Colonic mucosa (tissue), 4 donors: ENCODE measurements at regions not wholly inside any gene's neighbourhood (a gene's known extent, or its start where the extent isn't known, plus 50 kb on each side); places are given as distances from the start of the nearest gene placed in this dataset.

ENCODE experiments used
- DNase-seq: peaks from one replicate; pipeline ENCODE4 v3.0.0-alpha.2; 2020
- H3K27ac ChIP-seq: fragments of 200-600 bp; one replicate; pipeline ENCODE4 v1.8.0; 2021
- H3K27me3 ChIP-seq: fragments of 200-600 bp; one replicate; pipeline ENCODE4 v1.8.0; 2021
- H3K36me3 ChIP-seq: fragments of 200-600 bp; one replicate; pipeline ENCODE4 v1.8.0; 2021
- H3K4me1 ChIP-seq: fragments of 200-600 bp; one replicate; pipeline ENCODE4 v1.8.0; 2021; ENCODE audit warnings: mild to moderate bottlenecking
- H3K4me3 ChIP-seq: fragments of 200-600 bp; one replicate; pipeline ENCODE4 v1.8.0; 2021
- H3K9ac ChIP-seq, 2 donors: one replicate each; pipeline ENCODE4 v1.7.0; 2013; ENCODE audit warnings: control low read depth in 2 of 2, low read depth in 2 of 2, low read length in 2 of 2
- H3K9me3 ChIP-seq: fragments of 200-600 bp; one replicate; pipeline ENCODE4 v1.8.0; 2021
- CTCF ChIP-seq: fragments of 200-600 bp; IDR thresholded peaks from one replicate; pipeline ENCODE4 v1.8.0; 2022; ENCODE audit warnings: antibody characterized with exemption, mild to moderate bottlenecking
- intact Hi-C: fragments of 100-400 bp; cut with DNase I; formaldehyde crosslinking; loops from one replicate; pipeline ENCODE4 v1.14.1; 2022
- donor health status: healthy.
- donor health status: DM: no; HTN: no; CAD: no.
- donor health status: DM: no; HTN: no; CAD: no.

- no peak overlapping the region for H3K9ac ChIP-seq
- no peaks in the 10 kb centered on the region for H3K4me1 ChIP-seq
- no peak overlapping the region for H3K27ac ChIP-seq
- no peak for TF ChIP-seq CTCF
- DNase-seq: no peak
- no peak overlapping the region for H3K4me3 ChIP-seq
- H3K36me3 ChIP-seq: no peaks in the 10 kb centered on the region
- no peaks in the 10 kb centered on the region for H3K27me3 ChIP-seq
- H3K9me3 ChIP-seq: no peaks in the 10 kb centered on the region
- intact Hi-C loops: no loop called here
These were observed 625.8 kb upstream of the ALCAM start for GRCh38 chr3:104740874-104741379.

- H3K9ac ChIP-seq: no peak overlapping the region
- no peaks in the 10 kb centered on the region for H3K9me3 ChIP-seq
- no peak overlapping the region for H3K4me3 ChIP-seq
- H3K4me1 ChIP-seq: no peaks in the 10 kb centered on the region
- intact Hi-C loops: no loop called here
- no peak for DNase-seq
- H3K27ac ChIP-seq: no peak overlapping the region
- no peaks in the 10 kb centered on the region for H3K27me3 ChIP-seq
- no peaks in the 10 kb centered on the region for H3K36me3 ChIP-seq
- TF ChIP-seq CTCF: no peak
These were observed 624.7 kb upstream of the ALCAM start for GRCh38 chr3:104742044-104742443.

- Histone ChIP-seq H3K27me3 (no peaks in the 10 kb centered on the region), H3K4me1 (no peaks in the 10 kb centered on the region), H3K27ac (no peak overlapping the region), H3K9me3 (no peaks in the 10 kb centered on the region), H3K9ac (no peak overlapping the region), H3K4me3 (no peak overlapping the region), H3K36me3 (no peaks in the 10 kb centered on the region)
- no peak for DNase-seq
- no peak for TF ChIP-seq CTCF
- intact Hi-C loops: no loop called here
These were observed 621.4 kb upstream of the ALCAM start for GRCh38 chr3:104745313-104745712.

GRCh38 chr3:104746056-104746455 is 620.7 kb upstream of the ALCAM start:
- no peak for TF ChIP-seq CTCF
- H3K27ac ChIP-seq: no peak overlapping the region
- intact Hi-C loops: no loop called here
- no peaks in the 10 kb centered on the region for H3K9me3 ChIP-seq
- H3K4me1 ChIP-seq: no peaks in the 10 kb centered on the region
- H3K4me3 ChIP-seq: no peak overlapping the region
- H3K36me3 ChIP-seq: no peaks in the 10 kb centered on the region
- H3K9ac ChIP-seq: no peak overlapping the region
- no peak for DNase-seq
- no peaks in the 10 kb centered on the region for H3K27me3 ChIP-seq

GRCh38 chr3:104750581-104750980 is 616.1 kb upstream of the ALCAM start:
- H3K4me3 ChIP-seq: no peak overlapping the region
- H3K9me3 ChIP-seq: no peaks in the 10 kb centered on the region
- no peaks in the 10 kb centered on the region for H3K36me3 ChIP-seq
- H3K4me1 ChIP-seq: no peaks in the 10 kb centered on the region
- DNase-seq: no peak
- intact Hi-C loops: no loop called here
- no peaks in the 10 kb centered on the region for H3K27me3 ChIP-seq
- no peak overlapping the region for H3K9ac ChIP-seq
- TF ChIP-seq CTCF: no peak
- no peak overlapping the region for H3K27ac ChIP-seq

- H3K4me3 ChIP-seq: no peak overlapping the region
- TF ChIP-seq CTCF: no peak
- DNase-seq: no peak
- no peak overlapping the region for H3K27ac ChIP-seq
- no peaks in the 10 kb centered on the region for H3K9me3 ChIP-seq
- intact Hi-C loops: no loop called here
- no peaks in the 10 kb centered on the region for H3K27me3 ChIP-seq
- H3K9ac ChIP-seq: no peak overlapping the region
- no peaks in the 10 kb centered on the region for H3K36me3 ChIP-seq
- no peaks in the 10 kb centered on the region for H3K4me1 ChIP-seq
These were observed 610.9 kb upstream of the ALCAM start for GRCh38 chr3:104755791-104756190.
